IPS-11a (cell line): ENCODE measurements at regions not wholly inside any gene's neighbourhood (a gene's known extent, or its start where the extent isn't known, plus 50 kb on each side); places are given as distances from the start of the nearest gene placed in this dataset.
"Not testable (repeated sequence)": the region's sequence is repeated elsewhere in the genome, so short reads cannot be mapped to it uniquely, and the experiment has no call there.

Experiments
- H3K4me3 ChIP-seq: one replicate; pipeline ENCODE4 v1.5.1; 2013; ENCODE audit warnings: low read depth, low read length, control low read depth

GRCh38 chr7:125181569-125182267 lies 252.1 kb upstream of the POT1 start:
- H3K4me3 ChIP-seq = not testable (repeated sequence)

GRCh38 chr7:125173571-125173970 lies 243.9 kb upstream of the POT1 start:
- no peak overlapping the region for H3K4me3 ChIP-seq

GRCh38 chr7:125169088-125169487 lies 239.5 kb upstream of the POT1 start:
- no peak overlapping the region for H3K4me3 ChIP-seq

- no peak overlapping the region for H3K4me3 ChIP-seq
Observed at GRCh38 chr7:125154930-125155329, 225.3 kb upstream of the POT1 start.

GRCh38 chr7:125149151-125149550 lies 219.5 kb upstream of the POT1 start:
- H3K4me3 ChIP-seq = no peak overlapping the region

GRCh38 chr7:125147047-125147446 lies 217.4 kb upstream of the POT1 start:
- no peak overlapping the region for H3K4me3 ChIP-seq

- H3K4me3 ChIP-seq = no peak overlapping the region
Observed at GRCh38 chr7:125136755-125137532, 207.3 kb upstream of the POT1 start.

GRCh38 chr7:125136341-125136740 lies 206.7 kb upstream of the POT1 start:
- H3K4me3 ChIP-seq = no peak overlapping the region

GRCh38 chr7:125130173-125130572 lies 200.5 kb upstream of the POT1 start:
- no peak overlapping the region for H3K4me3 ChIP-seq

GRCh38 chr7:125127304-125127703 lies 197.7 kb upstream of the POT1 start:
- H3K4me3 ChIP-seq = no peak overlapping the region

- no peak overlapping the region for H3K4me3 ChIP-seq
Observed at GRCh38 chr7:125126376-125126775, 196.8 kb upstream of the POT1 start.

GRCh38 chr7:125125315-125125714 lies 195.7 kb upstream of the POT1 start:
- H3K4me3 ChIP-seq = no peak overlapping the region

- H3K4me3 ChIP-seq = no peak overlapping the region
Observed at GRCh38 chr7:125122173-125122572, 192.5 kb upstream of the POT1 start.

GRCh38 chr7:125119559-125120115 lies 190.0 kb upstream of the POT1 start:
- H3K4me3 ChIP-seq = no peak overlapping the region

- no peak overlapping the region for H3K4me3 ChIP-seq
Observed at GRCh38 chr7:125118444-125118843, 188.8 kb upstream of the POT1 start.

- H3K4me3 ChIP-seq = no peak overlapping the region
Observed at GRCh38 chr7:125112850-125113249, 183.2 kb upstream of the POT1 start.

GRCh38 chr7:125099519-125099918 lies 169.9 kb upstream of the POT1 start:
- no peak overlapping the region for H3K4me3 ChIP-seq

GRCh38 chr7:125098377-125098970 lies 168.8 kb upstream of the POT1 start:
- no peak overlapping the region for H3K4me3 ChIP-seq

- no peak overlapping the region for H3K4me3 ChIP-seq
Observed at GRCh38 chr7:125090596-125090995, 161.0 kb upstream of the POT1 start.

- H3K4me3 ChIP-seq = no peak overlapping the region
Observed at GRCh38 chr7:125089171-125089570, 159.5 kb upstream of the POT1 start.

GRCh38 chr7:125088555-125088954 lies 158.9 kb upstream of the POT1 start:
- H3K4me3 ChIP-seq = no peak overlapping the region

GRCh38 chr7:125085084-125085483 lies 155.5 kb upstream of the POT1 start:
- no peak overlapping the region for H3K4me3 ChIP-seq
